ENCODE measurements at regions not wholly inside any gene's neighbourhood (a gene's known extent, or its start where the extent isn't known, plus 50 kb on each side); places are given as distances from the start of the nearest gene placed in this dataset.

- TF ChIP-seq TARDBP (IDR thresholded peaks at IDR 0.05) = no peak
- no peak for TF ChIP-seq ZNF384 (IDR thresholded peaks at IDR 0.05)
- no peak for TF ChIP-seq SUZ12 (IDR thresholded peaks at IDR 0.05)
- TF ChIP-seq PKNOX1 (IDR thresholded peaks at IDR 0.05) = no peak
- TF ChIP-seq HDGF (IDR thresholded peaks at IDR 0.05; ENCODE audit: borderline replicate concordance) = no peak
- no peak for TF ChIP-seq FOXM1 (IDR thresholded peaks at IDR 0.05; ENCODE audit: borderline replicate concordance)
These were observed 178.8 kb upstream of the PDE4B start for GRCh38 chr1:65613884-65614283.

Data from HEK293T (cell line).